Epithelial cell of proximal tubule (primary cell): ENCODE measurements at regions not wholly inside any gene's neighbourhood (a gene's known extent, or its start where the extent isn't known, plus 50 kb on each side); places are given as distances from the start of the nearest gene placed in this dataset.
A peak's percentile ranks its signal among the peaks of the same experiment; 100 is the strongest.

Experiments used
- DNase-seq: peaks from one replicate; pipeline ENCODE4 v3.0.0-alpha.2; 2011; ENCODE audit warnings: low read depth
- H3K4me3 ChIP-seq: 2 replicates; pipeline ENCODE4 v1.5.1; 2011; ENCODE audit warnings: low read depth, mild to moderate bottlenecking, low read length
- CTCF ChIP-seq: conservative IDR thresholded peaks from 2 replicates; pipeline ENCODE4 v1.5.1; 2012; ENCODE audit warnings: low read depth, mild to moderate bottlenecking, low read length

- H3K4me3 ChIP-seq = no peak overlapping the region
- TF ChIP-seq CTCF = peak; percentile 21
- peak; percentile 59 for DNase-seq
These were observed 275.5 kb upstream of the FMN2 start for GRCh38 chr1:239816081-239816782.

GRCh38 chr1:239817276-239817675 lies 274.4 kb upstream of the FMN2 start:
- no peak for DNase-seq
- H3K4me3 ChIP-seq = no peak overlapping the region
- TF ChIP-seq CTCF = no peak

GRCh38 chr1:239817801-239818200 lies 273.9 kb upstream of the FMN2 start:
- TF ChIP-seq CTCF = no peak
- no peak for DNase-seq
- no peak overlapping the region for H3K4me3 ChIP-seq

- no peak for DNase-seq
- TF ChIP-seq CTCF = peak; percentile 24
- H3K4me3 ChIP-seq = no peak overlapping the region
These were observed 272.6 kb upstream of the FMN2 start for GRCh38 chr1:239819096-239819495.

- H3K4me3 ChIP-seq = no peak overlapping the region
- DNase-seq = no peak
- no peak for TF ChIP-seq CTCF
These were observed 271.9 kb upstream of the FMN2 start for GRCh38 chr1:239819756-239820250.

- no peak for DNase-seq
- no peak for TF ChIP-seq CTCF
These were observed 267.8 kb upstream of the FMN2 start for GRCh38 chr1:239823852-239824251.

GRCh38 chr1:239826211-239826610 lies 265.5 kb upstream of the FMN2 start:
- TF ChIP-seq CTCF = no peak
- DNase-seq = no peak
- H3K4me3 ChIP-seq = no peak overlapping the region

More at GRCh38 chr1:239823852-239824251, 267.8 kb upstream of the FMN2 start:
- no peak overlapping the region for H3K4me3 ChIP-seq
